ENCODE measurements at regions not wholly inside any gene's neighbourhood (a gene's known extent, or its start where the extent isn't known, plus 50 kb on each side); places are given as distances from the start of the nearest gene placed in this dataset.

- ATAC-seq: no peak
- Histone ChIP-seq H3K9me3 (ENCODE audit: control insufficient read depth in 1 of 2, insufficient read depth in 1 of 2, low read depth in 1 of 2, low read length in 2 of 2) (no peaks in the 10 kb centered on the region), H3K79me2 (ENCODE audit: insufficient read depth, low read length) (no peaks in the 10 kb centered on the region), H3K9ac (ENCODE audit: low read length) (no peak overlapping the region), H3K4me2 (ENCODE audit: low read length) (no peak overlapping the region), H3K9me2 (ENCODE audit: insufficient read depth) (no peaks in the 10 kb centered on the region), H3K27me3 (ENCODE audit: insufficient read depth, low read length) (no peaks in the 10 kb centered on the region), H3K36me3 (ENCODE audit: control insufficient read depth in 1 of 2, insufficient read depth in 2 of 2, low read length in 2 of 2) (no peaks in the 10 kb centered on the region), H4K20me1 (ENCODE audit: insufficient read depth) (no peaks in the 10 kb centered on the region), H3K4me1 (ENCODE audit: control insufficient read depth in 1 of 2, insufficient read depth in 2 of 2, low read length in 2 of 2) (no peaks in the 10 kb centered on the region), H3K4me3 (replicated peaks in 1 of 2; ENCODE audit: low read depth in 1 of 2, low read length in 2 of 2) (no peak overlapping the region), H2AFZ (ENCODE audit: low read depth, low read length, poor library complexity, severe bottlenecking) (no peak overlapping the region), H3K27ac (ENCODE audit: low read depth, low read length) (no peak overlapping the region)
- BruUV-seq (replicated peaks): no TSS peak
- intact Hi-C loops (cut with micrococcal nuclease): no loop called here
- ChIA-PET POLR2A (no interaction called here), RAD21 (ENCODE audit: low non-redundant PET in 1 of 2, low total read pairs in 2 of 2, uncharacterized antibody in 2 of 2, unreplicated experiment in 2 of 2) (no interaction called here), CTCF (no interaction called here)
- no peak for TF ChIP-seq ELF1 (IDR thresholded peaks at IDR 0.05; ENCODE audit: borderline replicate concordance, low read depth)
- TF ChIP-seq POLR2A (IDR thresholded peaks at IDR 0.05; ENCODE audit: borderline replicate concordance, extremely low read depth, insufficient read depth, insufficient read length): no peak
- TF ChIP-seq RAD21 (IDR thresholded peaks at IDR 0.05; ENCODE audit: low read depth): no peak
- TF ChIP-seq ATF3 (IDR thresholded peaks at IDR 0.05): no peak
- TF ChIP-seq JUND (IDR thresholded peaks at IDR 0.05): no peak
- TF ChIP-seq EZH2 (IDR thresholded peaks at IDR 0.05): no peak
- no peak for TF ChIP-seq SIN3A (IDR thresholded peaks at IDR 0.05; ENCODE audit: low read depth)
- TF ChIP-seq REST (IDR thresholded peaks at IDR 0.05; ENCODE audit: low read depth): no peak
- TF ChIP-seq YY1 (IDR thresholded peaks at IDR 0.05; ENCODE audit: extremely low read depth, insufficient replicate concordance, low read depth, low read length): no peak
- TF ChIP-seq FOSL1 (IDR thresholded peaks at IDR 0.05; ENCODE audit: low read depth): no peak
- DNase-seq (ENCODE audit: low read depth, low spot score): no peak
Measured at GRCh38 chrX:21181232-21181853, 192.9 kb upstream of the CNKSR2 start.
